ENCODE measurements at regions not wholly inside any gene's neighbourhood (a gene's known extent, or its start where the extent isn't known, plus 50 kb on each side); places are given as distances from the start of the nearest gene placed in this dataset.

DNA sequence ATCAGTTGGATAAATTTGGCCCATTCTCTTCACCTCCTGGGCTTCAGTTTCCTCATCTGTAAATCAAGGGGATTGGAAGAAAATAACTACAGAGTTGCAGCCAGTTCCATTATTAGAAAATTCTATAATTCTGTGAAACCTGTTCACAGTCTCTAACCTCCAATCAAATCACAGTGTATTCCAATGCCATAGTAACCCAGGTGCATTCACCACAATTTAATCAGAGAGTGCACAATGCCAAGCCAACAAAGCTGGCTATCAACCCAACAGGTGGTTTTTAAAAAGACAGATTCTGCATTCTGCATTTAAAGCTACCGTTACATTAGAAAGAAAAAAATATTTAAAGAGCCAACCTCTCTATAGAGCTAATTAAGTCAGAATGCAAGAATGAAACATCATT, 308.6 kb downstream of the RNF144A start:
- TF ChIP-seq, protein P1, sequence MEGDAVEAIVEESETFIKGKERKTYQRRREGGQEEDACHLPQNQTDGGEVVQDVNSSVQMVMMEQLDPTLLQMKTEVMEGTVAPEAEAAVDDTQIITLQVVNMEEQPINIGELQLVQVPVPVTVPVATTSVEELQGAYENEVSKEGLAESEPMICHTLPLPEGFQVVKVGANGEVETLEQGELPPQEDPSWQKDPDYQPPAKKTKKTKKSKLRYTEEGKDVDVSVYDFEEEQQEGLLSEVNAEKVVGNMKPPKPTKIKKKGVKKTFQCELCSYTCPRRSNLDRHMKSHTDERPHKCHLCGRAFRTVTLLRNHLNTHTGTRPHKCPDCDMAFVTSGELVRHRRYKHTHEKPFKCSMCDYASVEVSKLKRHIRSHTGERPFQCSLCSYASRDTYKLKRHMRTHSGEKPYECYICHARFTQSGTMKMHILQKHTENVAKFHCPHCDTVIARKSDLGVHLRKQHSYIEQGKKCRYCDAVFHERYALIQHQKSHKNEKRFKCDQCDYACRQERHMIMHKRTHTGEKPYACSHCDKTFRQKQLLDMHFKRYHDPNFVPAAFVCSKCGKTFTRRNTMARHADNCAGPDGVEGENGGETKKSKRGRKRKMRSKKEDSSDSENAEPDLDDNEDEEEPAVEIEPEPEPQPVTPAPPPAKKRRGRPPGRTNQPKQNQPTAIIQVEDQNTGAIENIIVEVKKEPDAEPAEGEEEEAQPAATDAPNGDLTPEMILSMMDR (IDR thresholded peaks at IDR 0.05; ENCODE audit: low read length), result no peak
- no peak for TF ChIP-seq EZH2 (optimal IDR thresholded peaks at IDR 0.05; ENCODE audit: low read depth, low read length)
